Fibroblast of mammary gland (primary cell): ENCODE measurements at regions not wholly inside any gene's neighbourhood (a gene's known extent, or its start where the extent isn't known, plus 50 kb on each side); places are given as distances from the start of the nearest gene placed in this dataset.

Experiments
- DNase-seq: peaks from one replicate; pipeline ENCODE4 v3.0.0-alpha.2; 2010; ENCODE audit warnings: low read depth
- H3K4me3 ChIP-seq: 2 replicates; pipeline ENCODE4 v1.5.1; 2011; ENCODE audit warnings: low read depth, mild to moderate bottlenecking, low read length, moderate library complexity; ENCODE audit not compliant: control insufficient read depth
- CTCF ChIP-seq: conservative IDR thresholded peaks from 2 replicates; pipeline ENCODE4 v1.5.1; 2011; ENCODE audit warnings: low read depth, low read length, inconsistent platforms; ENCODE audit not compliant: control insufficient read depth, insufficient read depth

DNA sequence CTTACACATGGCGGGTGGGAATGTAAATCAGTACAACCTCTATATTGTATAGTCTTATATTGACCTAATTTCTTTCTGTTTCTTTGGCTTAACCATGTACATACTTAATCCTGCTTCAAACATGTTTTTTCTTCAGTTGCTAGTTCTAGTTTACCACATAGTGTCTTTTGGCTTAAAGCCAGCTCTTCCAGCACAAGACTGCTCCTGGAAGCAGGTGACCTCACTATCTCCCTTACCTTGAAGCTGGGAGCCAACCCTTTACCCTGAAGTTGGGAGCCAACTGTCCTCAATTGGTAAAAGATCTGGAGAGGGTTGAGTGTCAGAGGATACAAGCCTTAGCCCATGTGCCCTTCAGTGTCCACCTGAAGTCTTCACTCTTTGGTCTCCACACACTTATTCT is 162.7 kb downstream of the AASDH start:
- H3K4me3 ChIP-seq = no peak overlapping the region
- TF ChIP-seq CTCF = no peak
- DNase-seq = no peak

DNA sequence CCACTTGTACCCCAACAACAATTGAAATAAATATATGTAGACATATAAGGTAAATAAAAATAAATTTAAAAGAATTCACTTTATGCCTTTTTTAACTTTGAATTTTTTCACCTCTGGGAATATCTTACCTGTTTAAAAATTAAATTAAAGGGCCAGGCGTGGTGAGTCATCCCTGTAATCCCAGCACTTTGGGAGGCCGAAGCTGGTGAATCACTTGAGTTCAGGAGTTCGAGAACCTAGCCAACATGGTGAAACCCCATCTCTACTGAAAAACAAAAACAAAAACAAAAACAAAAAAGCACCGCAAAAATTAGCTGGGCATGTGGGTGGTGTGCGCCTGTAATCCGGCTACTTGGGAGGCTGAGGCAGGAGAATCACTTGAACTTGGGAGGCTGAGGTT is 164.8 kb downstream of the AASDH start:
- no peak for TF ChIP-seq CTCF
- no peak overlapping the region for H3K4me3 ChIP-seq
- DNase-seq = no peak

DNA sequence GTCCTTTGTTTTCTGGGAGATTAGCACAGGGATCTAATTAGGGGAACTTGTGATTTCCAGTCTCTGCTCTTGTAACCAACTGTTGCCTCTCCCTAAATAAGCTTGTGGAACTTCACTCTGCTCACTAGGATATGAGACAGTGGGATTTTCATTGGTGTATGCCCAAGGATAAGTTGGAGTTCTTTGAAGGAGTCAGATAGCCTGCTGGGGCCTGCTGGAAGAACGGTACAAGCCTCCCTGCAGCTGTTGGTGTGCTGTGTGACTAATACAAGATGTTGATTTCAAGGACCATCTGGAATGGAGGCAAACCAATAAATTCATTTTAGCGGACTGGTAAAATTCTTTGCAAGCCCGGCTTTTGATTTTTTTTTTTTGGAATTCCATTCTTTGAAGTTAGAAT is 167.0 kb downstream of the AASDH start:
- no peak for TF ChIP-seq CTCF
- H3K4me3 ChIP-seq = no peak overlapping the region
- DNase-seq = peak; percentile 16

DNA sequence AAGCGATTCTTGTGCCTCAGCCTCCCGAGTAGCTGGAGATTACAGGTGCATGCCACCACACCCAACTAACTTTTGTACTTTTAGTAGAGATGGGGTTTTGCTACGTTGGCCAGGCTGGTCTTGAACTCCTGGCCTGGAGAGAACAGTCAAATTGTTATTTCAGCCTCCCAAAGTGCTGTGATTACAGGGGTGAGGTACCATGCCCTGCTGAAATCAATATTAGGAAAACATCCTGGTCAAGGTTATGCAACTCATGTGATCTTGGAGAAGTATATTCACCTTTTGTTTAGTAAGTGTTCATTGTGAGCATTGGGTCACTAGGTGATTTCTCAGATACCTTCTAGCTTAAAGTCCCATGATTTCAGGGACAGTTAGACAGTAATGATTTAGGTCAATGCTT is 167.8 kb downstream of the AASDH start:
- no peak overlapping the region for H3K4me3 ChIP-seq
- no peak for DNase-seq
- TF ChIP-seq CTCF = no peak

GRCh38 chr4:56218230-56218895 is 168.9 kb downstream of the AASDH start:
- DNase-seq = no peak
- H3K4me3 ChIP-seq = no peak overlapping the region
- no peak for TF ChIP-seq CTCF

DNA sequence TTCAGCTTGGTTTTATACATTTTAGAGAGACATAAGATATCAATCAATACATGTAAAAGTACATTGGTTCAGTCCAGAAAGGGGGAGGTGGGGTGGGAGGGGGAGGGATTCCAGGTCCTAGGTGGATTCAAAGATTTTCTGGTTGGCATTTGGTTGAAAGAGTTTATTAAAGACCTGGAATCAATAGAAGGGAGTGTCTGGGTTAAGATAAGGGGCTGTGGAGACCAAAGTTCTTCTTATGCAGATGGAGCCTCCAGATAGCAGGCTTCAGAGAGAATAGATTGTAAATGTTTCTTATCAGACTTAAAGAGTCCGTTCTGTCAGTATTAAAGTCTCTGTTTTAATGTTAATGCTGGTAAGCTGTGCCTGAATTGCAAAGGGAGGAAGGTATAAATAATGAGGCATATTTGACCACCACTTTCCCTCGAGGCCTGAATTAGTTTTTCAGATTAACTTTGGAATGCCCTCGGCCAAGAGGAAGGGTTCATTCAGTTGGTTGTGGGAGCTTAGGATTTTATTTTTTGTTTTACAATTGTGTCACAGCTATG is 169.9 kb downstream of the AASDH start:
- no peak for DNase-seq
- TF ChIP-seq CTCF = no peak
- H3K4me3 ChIP-seq = no peak overlapping the region
